ENCODE measurements at regions not wholly inside any gene's neighbourhood (a gene's known extent, or its start where the extent isn't known, plus 50 kb on each side); places are given as distances from the start of the nearest gene placed in this dataset.

- DNase-seq (ENCODE audit: low read depth) = no peak
Measured at GRCh38 chr3:165451371-165452070, 255.3 kb upstream of the SLITRK3 start.

- DNase-seq (ENCODE audit: low read depth) = no peak
Measured at GRCh38 chr3:165446555-165446954, 250.4 kb upstream of the SLITRK3 start.

GRCh38 chr3:165444745-165445144 is 248.6 kb upstream of the SLITRK3 start:
- no peak for DNase-seq (ENCODE audit: low read depth)

GRCh38 chr3:165443664-165444063 is 247.5 kb upstream of the SLITRK3 start:
- DNase-seq (ENCODE audit: low read depth) = no peak

- no peak for DNase-seq (ENCODE audit: low read depth)
Measured at GRCh38 chr3:165442061-165442460, 245.9 kb upstream of the SLITRK3 start.

- DNase-seq (ENCODE audit: low read depth) = no peak
Measured at GRCh38 chr3:165440380-165440779, 244.2 kb upstream of the SLITRK3 start.

- DNase-seq (ENCODE audit: low read depth) = peak; percentile 1
Measured at GRCh38 chr3:165439765-165440164, 243.6 kb upstream of the SLITRK3 start.

- no peak for DNase-seq (ENCODE audit: low read depth)
Measured at GRCh38 chr3:165434516-165434915, 238.3 kb upstream of the SLITRK3 start.

- no peak for DNase-seq (ENCODE audit: low read depth)
Measured at GRCh38 chr3:165406425-165406824, 210.2 kb upstream of the SLITRK3 start.

- DNase-seq (ENCODE audit: low read depth) = no peak
Measured at GRCh38 chr3:165404357-165405027, 208.3 kb upstream of the SLITRK3 start.

- DNase-seq (ENCODE audit: low read depth) = no peak
Measured at GRCh38 chr3:165403666-165404065, 207.5 kb upstream of the SLITRK3 start.

GRCh38 chr3:165395188-165395587 is 199.0 kb upstream of the SLITRK3 start:
- DNase-seq (ENCODE audit: low read depth) = no peak

GRCh38 chr3:165393461-165393860 is 197.3 kb upstream of the SLITRK3 start:
- no peak for DNase-seq (ENCODE audit: low read depth)

GRCh38 chr3:165390166-165390565 is 194.0 kb upstream of the SLITRK3 start:
- DNase-seq (ENCODE audit: low read depth) = no peak

GRCh38 chr3:165389653-165390052 is 193.5 kb upstream of the SLITRK3 start:
- DNase-seq (ENCODE audit: low read depth) = no peak

GRCh38 chr3:165389064-165389463 is 192.9 kb upstream of the SLITRK3 start:
- no peak for DNase-seq (ENCODE audit: low read depth)

- no peak for DNase-seq (ENCODE audit: low read depth)
Measured at GRCh38 chr3:165383381-165383780, 187.2 kb upstream of the SLITRK3 start.

- no peak for DNase-seq (ENCODE audit: low read depth)
Measured at GRCh38 chr3:165382672-165383071, 186.5 kb upstream of the SLITRK3 start.

- DNase-seq (ENCODE audit: low read depth) = no peak
Measured at GRCh38 chr3:165378761-165379160, 182.6 kb upstream of the SLITRK3 start.

- DNase-seq (ENCODE audit: low read depth) = no peak
Measured at GRCh38 chr3:165359005-165359404, 162.8 kb upstream of the SLITRK3 start.

- DNase-seq (ENCODE audit: low read depth) = no peak
Measured at GRCh38 chr3:165355316-165355715, 159.1 kb upstream of the SLITRK3 start.

GRCh38 chr3:165347526-165347925 is 151.3 kb upstream of the SLITRK3 start:
- DNase-seq (ENCODE audit: low read depth) = no peak

GRCh38 chr3:165346503-165346902 is 150.3 kb upstream of the SLITRK3 start:
- no peak for DNase-seq (ENCODE audit: low read depth)

GRCh38 chr3:165343185-165343584 is 147.0 kb upstream of the SLITRK3 start:
- DNase-seq (ENCODE audit: low read depth) = no peak
